GM23338 (cell line): ENCODE measurements at regions not wholly inside any gene's neighbourhood (a gene's known extent, or its start where the extent isn't known, plus 50 kb on each side); places are given as distances from the start of the nearest gene placed in this dataset.

Experiments used
- ATAC-seq: fragments of 200-7000 bp; cut with Tn5 transposase; 3 replicates; pipeline ENCODE4 v1.9.1; 2020
- DNase-seq: peaks from one replicate; pipeline ENCODE4 v3.0.0-alpha.2; 2015; ENCODE audit warnings: low spot score
- H2AFZ ChIP-seq: fragments of 200-600 bp; sonication (generic); 2 replicates; pipeline ENCODE4 v1.8.0; 2016; ENCODE audit warnings: antibody characterized with exemption, mild to moderate bottlenecking, moderate library complexity
- H3F3A ChIP-seq: fragments of 200-600 bp; sonication (generic); replicated peaks from 2 replicates; pipeline ENCODE4 v1.8.0; 2017; ENCODE audit warnings: antibody characterized with exemption, mixed run types, low read depth
- H3K27ac ChIP-seq: fragments of 200-600 bp; sonication (generic); 2 replicates; pipeline ENCODE4 v1.6.1; 2016; ENCODE audit warnings: low read depth
- H3K27me3 ChIP-seq: fragments of 200-600 bp; sonication (generic); 2 replicates; pipeline ENCODE4 v1.8.0; 2016; ENCODE audit warnings: mild to moderate bottlenecking, mixed run types, moderate library complexity; ENCODE audit not compliant: insufficient read depth
- H3K36me3 ChIP-seq: fragments of 200-600 bp; sonication (generic); 2 replicates; pipeline ENCODE4 v1.8.0; 2016; ENCODE audit warnings: mild to moderate bottlenecking; ENCODE audit not compliant: insufficient read depth
- H3K4me1 ChIP-seq: fragments of 200-600 bp; sonication (generic); 2 replicates; pipeline ENCODE4 v1.8.0; 2016; ENCODE audit warnings: mild to moderate bottlenecking, moderate library complexity; ENCODE audit not compliant: insufficient read depth
- H3K4me2 ChIP-seq: fragments of 200-600 bp; sonication (generic); 2 replicates; pipeline ENCODE4 v1.7.1; 2017; ENCODE audit warnings: mixed run types
- H3K4me3 ChIP-seq: fragments of 200-600 bp; sonication (generic); 2 replicates; pipeline ENCODE4 v1.6.1; 2016; ENCODE audit warnings: mixed run types
- H3K79me2 ChIP-seq: fragments of 200-600 bp; sonication (generic); replicated peaks from 2 replicates; pipeline ENCODE4 v1.8.0; 2017; ENCODE audit warnings: mild to moderate bottlenecking; ENCODE audit not compliant: insufficient read depth
- H3K9me2 ChIP-seq: fragments of 200-600 bp; sonication (generic); 2 replicates; pipeline ENCODE4 v1.8.0; 2017; ENCODE audit not compliant: insufficient read depth
- H4K20me1 ChIP-seq: fragments of 200-600 bp; sonication (generic); replicated peaks from 2 replicates; pipeline ENCODE4 v1.8.0; 2017; ENCODE audit warnings: mild to moderate bottlenecking; ENCODE audit not compliant: insufficient read depth
- H3K27ac Mint-ChIP-seq: 2 replicates; pipeline ENCODE4 v1.8.0; 2020; ENCODE audit warnings: inconsistent platforms, mild to moderate bottlenecking, moderate library complexity, mixed read lengths
- H3K27me3 Mint-ChIP-seq: 3 replicates; pipeline ENCODE4 v1.8.0; 2022; ENCODE audit warnings: low read depth, mild to moderate bottlenecking, moderate library complexity, mixed read lengths, inconsistent platforms; ENCODE audit not compliant: insufficient read depth, poor library complexity
- H3K36me3 Mint-ChIP-seq: 3 replicates; pipeline ENCODE4 v1.8.0; 2021; ENCODE audit warnings: low read depth, mild to moderate bottlenecking, inconsistent platforms, moderate library complexity, mixed read lengths
- H3K4me1 Mint-ChIP-seq: 3 replicates; pipeline ENCODE4 v1.8.0; 2020; ENCODE audit warnings: mild to moderate bottlenecking, inconsistent platforms, mixed read lengths
- H3K4me3 Mint-ChIP-seq: 3 replicates; pipeline ENCODE4 v1.8.0; 2021; ENCODE audit warnings: moderate library complexity, mild to moderate bottlenecking, inconsistent platforms, mixed read lengths
- H3K9me3 Mint-ChIP-seq: 3 replicates; pipeline ENCODE4 v1.8.0; 2020; ENCODE audit warnings: moderate library complexity, mild to moderate bottlenecking, inconsistent platforms, mixed read lengths
- CREB1 ChIP-seq: fragments of 250-450 bp; sonication (Bioruptor Pico); IDR thresholded peaks from 2 replicates; pipeline ENCODE4 v1.5.0; 2020; ENCODE audit warnings: low read depth, mild to moderate bottlenecking, moderate library complexity
- CTCF ChIP-seq, 2 experiments: fragments of 200-600 bp in 1 of 2; sonication (generic) in 1 of 2; conservative IDR thresholded peaks; 2 replicates each; pipeline versions ENCODE4 v1.5.1 to v1.6.1; 2016 to 2017; ENCODE audit warnings: antibody characterized with exemption in 2 of 2, low read depth in 2 of 2, mild to moderate bottlenecking in 2 of 2, moderate library complexity in 1 of 2
- ETS1 ChIP-seq: IDR thresholded peaks from 2 replicates; pipeline ENCODE4 v1.6.1; 2016; ENCODE audit warnings: antibody characterized with exemption
- EZH2 ChIP-seq: fragments of 200-600 bp; sonication (generic); IDR thresholded peaks from one replicate; pipeline ENCODE4 v1.8.0; 2017; ENCODE audit warnings: antibody characterized with exemption, mild to moderate bottlenecking, low read depth; ENCODE audit not compliant: unreplicated experiment
- EZH2phosphoT487 ChIP-seq: fragments of 200-600 bp; sonication (generic); IDR thresholded peaks from one replicate; pipeline ENCODE4 v1.8.1; 2018; ENCODE audit warnings: antibody characterized with exemption; ENCODE audit not compliant: unreplicated experiment
- JUNB ChIP-seq: IDR thresholded peaks from one replicate; pipeline ENCODE4 v1.6.1; 2016; ENCODE audit warnings: antibody characterized with exemption; ENCODE audit not compliant: unreplicated experiment
- NANOG ChIP-seq: IDR thresholded peaks from 2 replicates; pipeline ENCODE4 v1.6.1; 2016; ENCODE audit warnings: antibody characterized with exemption, borderline replicate concordance
- POLR2AphosphoS5 ChIP-seq: IDR thresholded peaks from 2 replicates; pipeline ENCODE4 v1.6.1; 2016; ENCODE audit warnings: antibody characterized with exemption, low read depth
- REST ChIP-seq: IDR thresholded peaks from one replicate; pipeline ENCODE4 v1.6.1; 2018; ENCODE audit warnings: antibody characterized with exemption; ENCODE audit not compliant: unreplicated experiment
- STAT1 ChIP-seq: IDR thresholded peaks from one replicate; pipeline ENCODE4 v1.6.1; 2016; ENCODE audit warnings: antibody characterized with exemption; ENCODE audit not compliant: unreplicated experiment
- ZNF114 ChIP-seq: fragments of 250-450 bp; sonication (Bioruptor Pico); IDR thresholded peaks from 2 replicates; pipeline ENCODE4 v1.5.0; 2020; ENCODE audit warnings: mild to moderate bottlenecking, moderate library complexity
- ZNF331 ChIP-seq: fragments of 250-450 bp; sonication (Bioruptor Pico); IDR thresholded peaks from 2 replicates; pipeline ENCODE4 v1.5.0; 2020; ENCODE audit warnings: low read depth, mild to moderate bottlenecking, moderate library complexity
- ZNF462 ChIP-seq: fragments of 250-450 bp; sonication (Bioruptor Pico); IDR thresholded peaks from 2 replicates; pipeline ENCODE4 v1.5.0; 2020; ENCODE audit warnings: mild to moderate bottlenecking, moderate library complexity

DNA sequence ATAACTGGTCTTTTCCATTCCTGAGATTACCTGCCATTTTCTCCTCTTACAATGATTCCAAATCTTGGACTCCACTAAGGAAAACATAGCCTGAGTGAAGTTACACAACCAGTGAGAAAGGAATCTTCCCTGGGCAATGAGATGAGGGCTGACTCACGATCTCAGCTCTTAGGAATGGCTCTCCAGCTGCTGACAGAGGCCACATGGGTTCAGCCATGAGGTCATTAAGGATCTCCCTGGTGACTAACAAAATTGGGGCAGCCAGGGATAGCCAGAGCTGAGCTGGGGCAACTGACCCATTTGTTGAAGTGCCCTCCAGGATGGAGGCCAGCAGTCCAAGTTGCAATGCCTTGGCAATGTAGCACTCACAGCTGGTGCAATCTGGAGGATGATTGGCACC is 78.7 kb upstream of the MKLN1 start:
- Mint-ChIP-seq H3K4me1 (peaks cover 9% of the 10 kb centered on the region), H3K27ac (no peak overlapping the region), H3K36me3 (peaks cover 2% of the 10 kb centered on the region; the same call in 2 of the 3 replicates), H3K9me3 (peaks cover 6% of the 10 kb centered on the region), H3K4me3 (no peak overlapping the region), H3K27me3 (peaks cover 10% of the 10 kb centered on the region)
- no peaks in the 10 kb centered on the region for H3K36me3 ChIP-seq
- DNase-seq = no peak
- no peaks in the 10 kb centered on the region for H3F3A ChIP-seq
- H3K27ac ChIP-seq = no peak overlapping the region
- no peak for TF ChIP-seq ZNF331 (CRISPR knock-in tag)
- TF ChIP-seq ZNF462 (CRISPR knock-in tag) = no peak
- no peak for TF ChIP-seq ZNF114 (CRISPR knock-in tag)
- TF ChIP-seq REST = no peak
- no peak for TF ChIP-seq EZH2phosphoT487
- no peak for TF ChIP-seq EZH2
- no peak for TF ChIP-seq ETS1
- no peak for TF ChIP-seq JUNB
- TF ChIP-seq STAT1 = no peak
- no peak for TF ChIP-seq POLR2AphosphoS5
- no peak for TF ChIP-seq CTCF (conservative IDR thresholded peaks at IDR 0.05; ENCODE audit: low read depth in 2 of 2)
- TF ChIP-seq NANOG = no peak
- TF ChIP-seq CREB1 = no peak
- no peak overlapping the region for H3K4me3 ChIP-seq
- H3K4me2 ChIP-seq = no peak overlapping the region
- H3K79me2 ChIP-seq = no peaks in the 10 kb centered on the region
- ATAC-seq = no peak
- H3K9me2 ChIP-seq = 0 out of 2 replicates have a peak, but pooled peaks cover 2% of the 10 kb centered on the region
- no peaks in the 10 kb centered on the region for H4K20me1 ChIP-seq
- no peak overlapping the region for H2AFZ ChIP-seq
- no peaks in the 10 kb centered on the region for H3K27me3 ChIP-seq
- H3K4me1 ChIP-seq = peaks cover 8% of the 10 kb centered on the region
